ENCODE measurements at regions not wholly inside any gene's neighbourhood (a gene's known extent, or its start where the extent isn't known, plus 50 kb on each side); places are given as distances from the start of the nearest gene placed in this dataset.

DNA sequence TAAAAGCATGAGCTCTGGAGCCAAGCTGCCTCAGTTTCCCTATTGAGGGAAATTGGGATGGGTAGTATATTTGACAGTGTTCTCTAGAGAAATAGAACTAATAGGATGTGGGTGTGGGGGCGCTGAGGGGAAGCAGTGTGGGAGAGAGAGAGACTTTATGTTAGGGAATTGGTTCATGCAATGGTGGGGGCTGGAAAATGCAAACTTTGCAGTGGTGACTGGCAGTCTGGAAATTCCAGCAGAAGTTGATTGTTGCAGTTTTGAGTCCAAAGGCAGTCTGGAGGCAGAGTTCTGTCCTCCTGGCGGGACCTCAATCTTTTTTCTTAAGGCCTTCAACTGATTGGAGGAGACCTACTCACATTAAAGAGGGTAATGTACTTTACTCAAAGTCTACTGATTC, 59.4 kb upstream of the SYT13 start:
- Histone ChIP-seq H3K27me3 (ENCODE audit: insufficient read depth) (peaks cover 26% of the 10 kb centered on the region; the same call in 1 of the 2 replicates), H3K9me2 (no peaks in the 10 kb centered on the region), H3K4me3 (ENCODE audit: low read depth in 2 of 2, low read length in 1 of 2) (no peak overlapping the region), H3K27ac (ENCODE audit: low read depth in 2 of 2, low read length in 1 of 2) (no peak overlapping the region), H2AFZ (ENCODE audit: low read depth) (no peak overlapping the region), H3K9ac (no peak overlapping the region), H4K20me1 (ENCODE audit: insufficient read depth) (no peaks in the 10 kb centered on the region), H3K4me1 (ENCODE audit: control insufficient read depth in 1 of 2, insufficient read depth in 2 of 2, low read depth in 1 of 2, low read length in 1 of 2) (no peaks in the 10 kb centered on the region; a peak in 1 of 4 replicates), H3K4me2 (no peak overlapping the region), H3K9me3 (no peaks in the 10 kb centered on the region), H3K36me3 (replicated peaks in 1 of 2; ENCODE audit: control insufficient read depth in 1 of 2, insufficient read depth in 2 of 2, low read length in 1 of 2) (no peaks in the 10 kb centered on the region), H3K79me2 (ENCODE audit: insufficient read depth) (no peaks in the 10 kb centered on the region), H3F3A (replicated peaks; ENCODE audit: insufficient read depth) (no peaks in the 10 kb centered on the region)
- TF ChIP-seq FOXM1 (IDR thresholded peaks at IDR 0.05; ENCODE audit: low read depth) = no peak
- TF ChIP-seq, protein P1, sequence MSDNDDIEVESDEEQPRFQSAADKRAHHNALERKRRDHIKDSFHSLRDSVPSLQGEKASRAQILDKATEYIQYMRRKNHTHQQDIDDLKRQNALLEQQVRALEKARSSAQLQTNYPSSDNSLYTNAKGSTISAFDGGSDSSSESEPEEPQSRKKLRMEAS (IDR thresholded peaks at IDR 0.05; ENCODE audit: low read depth) = no peak
- DNase-seq = no peak
- POLR2A ChIA-PET = no interaction called here
- CTCF ChIA-PET = interaction anchor here (1.1 kb wide), 1 partner anchor 11 kb away, joined by 4 read pairs; no protein-coding TSS in a partner anchor
- WGBS (ENCODE audit: low lambda C conversion rate) = 54% methylated on average over 2 of the region's 2 CpGs

DNA sequence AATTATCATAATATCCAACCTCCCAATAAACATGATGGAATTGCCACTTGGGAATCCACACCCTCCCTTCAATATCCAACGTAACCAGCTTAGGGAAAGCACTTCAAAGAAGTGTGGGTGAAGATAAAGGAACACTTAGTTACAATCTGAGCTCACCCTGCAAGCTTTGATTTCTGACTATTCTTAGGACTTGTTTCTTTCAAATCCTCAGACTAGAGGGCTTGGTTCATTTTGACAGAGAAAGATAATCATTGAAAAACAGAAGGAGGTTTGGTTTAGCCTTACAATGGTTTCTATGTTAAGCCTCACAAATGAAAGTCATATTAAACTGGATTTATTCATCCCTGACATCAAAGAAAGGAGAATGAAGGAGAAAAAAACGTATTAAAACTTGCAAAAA, 57.9 kb upstream of the SYT13 start:
- Histone ChIP-seq H3K27me3 (ENCODE audit: insufficient read depth) (peaks cover 32% of the 10 kb centered on the region; the same call in 1 of the 2 replicates), H2AFZ (ENCODE audit: low read depth) (no peak overlapping the region), H3K9me3 (no peaks in the 10 kb centered on the region), H3K36me3 (replicated peaks in 1 of 2; ENCODE audit: control insufficient read depth in 1 of 2, insufficient read depth in 2 of 2, low read length in 1 of 2) (no peaks in the 10 kb centered on the region), H3K4me2 (no peak overlapping the region), H4K20me1 (ENCODE audit: insufficient read depth) (no peaks in the 10 kb centered on the region), H3K4me3 (ENCODE audit: low read depth in 2 of 2, low read length in 1 of 2) (no peak overlapping the region), H3F3A (replicated peaks; ENCODE audit: insufficient read depth) (no peaks in the 10 kb centered on the region), H3K27ac (ENCODE audit: low read depth in 2 of 2, low read length in 1 of 2) (no peak overlapping the region), H3K79me2 (ENCODE audit: insufficient read depth) (no peaks in the 10 kb centered on the region), H3K9me2 (no peaks in the 10 kb centered on the region), H3K4me1 (ENCODE audit: control insufficient read depth in 1 of 2, insufficient read depth in 2 of 2, low read depth in 1 of 2, low read length in 1 of 2) (peaks cover 0 to 4% of the 10 kb centered on the region in 2 experiments; a peak in 2 of 4 replicates), H3K9ac (no peak overlapping the region)
- POLR2A ChIA-PET = no interaction called here
- no peak for DNase-seq
- TF ChIP-seq SIN3A (IDR thresholded peaks at IDR 0.05; ENCODE audit: borderline replicate concordance, low read depth, low read length) (no peak), FOSL2 (IDR thresholded peaks at IDR 0.05; ENCODE audit: borderline replicate concordance, low read depth) (no peak), ELF1 (IDR thresholded peaks at IDR 0.05) (no peak), FOXM1 (IDR thresholded peaks at IDR 0.05; ENCODE audit: low read depth) (no peak), TEAD4 (IDR thresholded peaks at IDR 0.05; ENCODE audit: borderline replicate concordance, insufficient read depth) (no peak), TAF1 (IDR thresholded peaks at IDR 0.05; ENCODE audit: borderline replicate concordance, low read depth, low read length) (no peak), GABPA (IDR thresholded peaks at IDR 0.05; ENCODE audit: low read depth) (no peak), EZH2phosphoT487 (IDR thresholded peaks at IDR 0.05; ENCODE audit: borderline replicate concordance, low read depth) (no peak), RXRA (IDR thresholded peaks at IDR 0.05; ENCODE audit: borderline replicate concordance, low read depth) (no peak), GATA2 (CRISPR knock-in tag; IDR thresholded peaks at IDR 0.05) (no peak), FOXJ3 (CRISPR knock-in tag; IDR thresholded peaks at IDR 0.05) (no peak)
- TF ChIP-seq, protein P2, sequence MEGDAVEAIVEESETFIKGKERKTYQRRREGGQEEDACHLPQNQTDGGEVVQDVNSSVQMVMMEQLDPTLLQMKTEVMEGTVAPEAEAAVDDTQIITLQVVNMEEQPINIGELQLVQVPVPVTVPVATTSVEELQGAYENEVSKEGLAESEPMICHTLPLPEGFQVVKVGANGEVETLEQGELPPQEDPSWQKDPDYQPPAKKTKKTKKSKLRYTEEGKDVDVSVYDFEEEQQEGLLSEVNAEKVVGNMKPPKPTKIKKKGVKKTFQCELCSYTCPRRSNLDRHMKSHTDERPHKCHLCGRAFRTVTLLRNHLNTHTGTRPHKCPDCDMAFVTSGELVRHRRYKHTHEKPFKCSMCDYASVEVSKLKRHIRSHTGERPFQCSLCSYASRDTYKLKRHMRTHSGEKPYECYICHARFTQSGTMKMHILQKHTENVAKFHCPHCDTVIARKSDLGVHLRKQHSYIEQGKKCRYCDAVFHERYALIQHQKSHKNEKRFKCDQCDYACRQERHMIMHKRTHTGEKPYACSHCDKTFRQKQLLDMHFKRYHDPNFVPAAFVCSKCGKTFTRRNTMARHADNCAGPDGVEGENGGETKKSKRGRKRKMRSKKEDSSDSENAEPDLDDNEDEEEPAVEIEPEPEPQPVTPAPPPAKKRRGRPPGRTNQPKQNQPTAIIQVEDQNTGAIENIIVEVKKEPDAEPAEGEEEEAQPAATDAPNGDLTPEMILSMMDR (IDR thresholded peaks at IDR 0.05) = no peak
- TF ChIP-seq, protein P3, sequence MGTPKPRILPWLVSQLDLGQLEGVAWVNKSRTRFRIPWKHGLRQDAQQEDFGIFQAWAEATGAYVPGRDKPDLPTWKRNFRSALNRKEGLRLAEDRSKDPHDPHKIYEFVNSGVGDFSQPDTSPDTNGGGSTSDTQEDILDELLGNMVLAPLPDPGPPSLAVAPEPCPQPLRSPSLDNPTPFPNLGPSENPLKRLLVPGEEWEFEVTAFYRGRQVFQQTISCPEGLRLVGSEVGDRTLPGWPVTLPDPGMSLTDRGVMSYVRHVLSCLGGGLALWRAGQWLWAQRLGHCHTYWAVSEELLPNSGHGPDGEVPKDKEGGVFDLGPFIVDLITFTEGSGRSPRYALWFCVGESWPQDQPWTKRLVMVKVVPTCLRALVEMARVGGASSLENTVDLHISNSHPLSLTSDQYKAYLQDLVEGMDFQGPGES (IDR thresholded peaks at IDR 0.05; ENCODE audit: low read depth, low read length) = no peak
- 13% methylated on average over 2 of the region's 2 CpGs for WGBS (ENCODE audit: low lambda C conversion rate)
- CTCF ChIA-PET = interaction anchor here (0.9 to 1.8 kb wide), 3 partner anchors 11 to 428 kb away, joined by 4 to 9 read pairs (median 4); no protein-coding TSS in a partner anchor
